Prostate gland (tissue), 2 donors: ENCODE measurements at regions not wholly inside any gene's neighbourhood (a gene's known extent, or its start where the extent isn't known, plus 50 kb on each side); places are given as distances from the start of the nearest gene placed in this dataset.

Experiments
- POLR2A ChIP-seq: fragments of 450-650 bp; IDR thresholded peaks from one replicate; pipeline ENCODE4 v1.6.1; 2016; ENCODE audit warnings: antibody characterized with exemption, mild to moderate bottlenecking
- POLR2AphosphoS5 ChIP-seq: sonication (generic); formaldehyde crosslinking; IDR thresholded peaks from one replicate; pipeline ENCODE4 v1.6.1; 2017; ENCODE audit warnings: antibody characterized with exemption
- TF ChIP-seq, protein P1 (sequence below), 4 experiments: fragments of 200-600 bp in 2 of 4; fragments of 450-650 bp in 2 of 4; sonication (generic) in 2 of 4; IDR thresholded peaks; 1 replicate in 3 of 4; 2 replicates in 1 of 4; pipeline ENCODE4 v1.5.1; 2016 to 2019; ENCODE audit warnings: antibody characterized with exemption in 4 of 4, mild to moderate bottlenecking in 2 of 4, moderate library complexity in 2 of 4

DNA sequence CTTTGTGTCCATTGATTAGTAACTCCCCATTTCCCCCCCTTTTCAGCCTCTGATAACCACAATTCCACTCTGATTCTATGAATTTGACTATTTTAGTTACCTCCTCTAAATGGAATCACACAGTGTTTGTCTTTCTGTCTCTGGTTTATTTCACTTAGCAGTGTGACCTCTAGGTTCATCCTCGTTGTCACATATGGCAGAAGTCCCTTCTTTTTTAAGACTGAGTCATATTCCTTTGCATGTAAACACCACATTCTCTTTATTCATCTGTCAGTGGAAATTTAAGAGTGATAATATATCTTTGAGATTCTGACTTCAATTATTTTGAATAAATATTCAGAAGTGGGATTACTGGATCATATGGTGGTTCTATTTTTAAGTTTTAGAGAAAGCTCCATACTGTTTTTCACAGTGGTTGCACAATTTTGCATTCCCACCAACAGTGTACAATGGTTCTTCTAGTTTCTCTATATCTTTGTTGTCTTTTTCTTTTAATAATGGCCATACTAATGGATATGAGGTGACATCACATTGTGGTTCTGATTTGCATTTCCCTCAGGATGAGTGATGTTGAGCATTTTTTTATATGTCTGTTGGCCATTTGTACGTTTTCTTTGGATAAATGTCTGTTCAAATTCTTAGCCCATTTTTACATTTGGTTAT, 126.1 kb upstream of the GRB10 start:
- TF ChIP-seq POLR2A (no peak), POLR2AphosphoS5 (no peak)
- TF ChIP-seq, protein P1, sequence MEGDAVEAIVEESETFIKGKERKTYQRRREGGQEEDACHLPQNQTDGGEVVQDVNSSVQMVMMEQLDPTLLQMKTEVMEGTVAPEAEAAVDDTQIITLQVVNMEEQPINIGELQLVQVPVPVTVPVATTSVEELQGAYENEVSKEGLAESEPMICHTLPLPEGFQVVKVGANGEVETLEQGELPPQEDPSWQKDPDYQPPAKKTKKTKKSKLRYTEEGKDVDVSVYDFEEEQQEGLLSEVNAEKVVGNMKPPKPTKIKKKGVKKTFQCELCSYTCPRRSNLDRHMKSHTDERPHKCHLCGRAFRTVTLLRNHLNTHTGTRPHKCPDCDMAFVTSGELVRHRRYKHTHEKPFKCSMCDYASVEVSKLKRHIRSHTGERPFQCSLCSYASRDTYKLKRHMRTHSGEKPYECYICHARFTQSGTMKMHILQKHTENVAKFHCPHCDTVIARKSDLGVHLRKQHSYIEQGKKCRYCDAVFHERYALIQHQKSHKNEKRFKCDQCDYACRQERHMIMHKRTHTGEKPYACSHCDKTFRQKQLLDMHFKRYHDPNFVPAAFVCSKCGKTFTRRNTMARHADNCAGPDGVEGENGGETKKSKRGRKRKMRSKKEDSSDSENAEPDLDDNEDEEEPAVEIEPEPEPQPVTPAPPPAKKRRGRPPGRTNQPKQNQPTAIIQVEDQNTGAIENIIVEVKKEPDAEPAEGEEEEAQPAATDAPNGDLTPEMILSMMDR (IDR thresholded peaks at IDR 0.05) = no peak
